Small intestine (tissue), 7 donors: ENCODE measurements at regions not wholly inside any gene's neighbourhood (a gene's known extent, or its start where the extent isn't known, plus 50 kb on each side); places are given as distances from the start of the nearest gene placed in this dataset.

Experiments
- DNase-seq, 2 donors: peaks; one replicate each; pipeline versions ENCODE4 v3.0.0 to v3.0.0-alpha.2; 2013
- FAIRE-seq: peaks from 2 replicates; lab custom pipeline; 2012; peaks lifted over from hg19 to GRCh38; lab: Jason Lieb, UNC
- H3K27ac ChIP-seq, 3 donors: one replicate each; pipeline ENCODE4 v1.5.1; 2013; ENCODE audit warnings: low read length in 2 of 3, mild to moderate bottlenecking in 2 of 3, control low read depth in 1 of 3, inconsistent platforms in 1 of 3, low read depth in 1 of 3, moderate library complexity in 1 of 3
- H3K27me3 ChIP-seq, 3 donors: one replicate each; pipeline ENCODE4 v1.6.1; 2013; ENCODE audit warnings: low read length in 3 of 3, inconsistent platforms in 1 of 3; ENCODE audit not compliant: control insufficient read depth in 3 of 3, insufficient read depth in 3 of 3
- H3K36me3 ChIP-seq, 3 donors: one replicate each; pipeline ENCODE4 v1.6.1; 2013; ENCODE audit warnings: low read length in 3 of 3, inconsistent platforms in 1 of 3, low read depth in 1 of 3, mild to moderate bottlenecking in 1 of 3, moderate library complexity in 1 of 3; ENCODE audit not compliant: control insufficient read depth in 3 of 3, insufficient read depth in 2 of 3
- H3K4me1 ChIP-seq, 3 donors: one replicate each; pipeline ENCODE4 v1.6.1; 2013; ENCODE audit warnings: low read length in 2 of 3, inconsistent platforms in 1 of 3, low read depth in 1 of 3, mild to moderate bottlenecking in 1 of 3, moderate library complexity in 1 of 3; ENCODE audit not compliant: control insufficient read depth in 3 of 3, insufficient read depth in 2 of 3
- H3K4me3 ChIP-seq, 3 donors: one replicate each; pipeline ENCODE4 v1.5.1; 2013; ENCODE audit warnings: low read length in 3 of 3, control low read depth in 1 of 3, inconsistent platforms in 1 of 3, low read depth in 1 of 3, mild to moderate bottlenecking in 1 of 3, moderate library complexity in 1 of 3
- H3K9me3 ChIP-seq, 2 donors: one replicate each; pipeline ENCODE4 v1.6.1; 2013; ENCODE audit warnings: low read depth in 1 of 2, low read length in 1 of 2; ENCODE audit not compliant: control insufficient read depth in 2 of 2, insufficient read depth in 1 of 2
- WGBS, 3 donors: extraction: QIAGEN DNeasy Blood & Tissue Kit; methylation state at CpG; one replicate each; pipeline ENCODE4 v1.1.7; 2013; 5-methylcytosine and 5-hydroxymethylcytosine counted together
- donor health status: healthy with polysubstance abuse.
- donor health status: control.
- donor health status: control.
- donor health status: Bipolar disorder and iron deficiency.
- donor health status: healthy.

DNA sequence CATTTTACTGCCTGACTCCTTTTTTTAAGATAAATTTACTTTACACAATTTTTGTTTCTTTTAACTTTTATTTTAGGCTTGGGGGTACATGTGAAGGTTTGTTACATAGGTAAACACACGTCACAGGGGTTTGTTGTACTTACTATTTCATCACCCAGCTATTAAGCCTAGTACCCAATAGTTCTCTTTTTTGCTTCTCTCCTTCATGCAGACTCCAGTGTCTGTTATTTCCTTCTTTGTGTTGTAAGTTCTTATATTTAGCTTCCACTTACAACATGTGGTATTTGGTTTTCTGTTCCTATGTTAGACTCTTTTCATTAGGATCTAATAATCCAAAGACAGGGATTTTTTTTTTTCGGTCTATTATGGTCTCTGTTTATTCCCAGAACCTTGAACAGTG, 83.5 kb upstream of the CCN6 start:
- H3K4me3 ChIP-seq, result no peak overlapping the region
- no peaks in the 10 kb centered on the region for H3K4me1 ChIP-seq
- DNase-seq (no peak), FAIRE-seq (no peak)
- H3K36me3 ChIP-seq, result no peaks in the 10 kb centered on the region
- no peaks in the 10 kb centered on the region for H3K9me3 ChIP-seq
- 74 to 82% (median 79%) methylated on average over 2 of the region's 2 CpGs for WGBS, 3 donors
- H3K27me3 ChIP-seq, result no peaks in the 10 kb centered on the region
- H3K27ac ChIP-seq, result no peak overlapping the region

DNA sequence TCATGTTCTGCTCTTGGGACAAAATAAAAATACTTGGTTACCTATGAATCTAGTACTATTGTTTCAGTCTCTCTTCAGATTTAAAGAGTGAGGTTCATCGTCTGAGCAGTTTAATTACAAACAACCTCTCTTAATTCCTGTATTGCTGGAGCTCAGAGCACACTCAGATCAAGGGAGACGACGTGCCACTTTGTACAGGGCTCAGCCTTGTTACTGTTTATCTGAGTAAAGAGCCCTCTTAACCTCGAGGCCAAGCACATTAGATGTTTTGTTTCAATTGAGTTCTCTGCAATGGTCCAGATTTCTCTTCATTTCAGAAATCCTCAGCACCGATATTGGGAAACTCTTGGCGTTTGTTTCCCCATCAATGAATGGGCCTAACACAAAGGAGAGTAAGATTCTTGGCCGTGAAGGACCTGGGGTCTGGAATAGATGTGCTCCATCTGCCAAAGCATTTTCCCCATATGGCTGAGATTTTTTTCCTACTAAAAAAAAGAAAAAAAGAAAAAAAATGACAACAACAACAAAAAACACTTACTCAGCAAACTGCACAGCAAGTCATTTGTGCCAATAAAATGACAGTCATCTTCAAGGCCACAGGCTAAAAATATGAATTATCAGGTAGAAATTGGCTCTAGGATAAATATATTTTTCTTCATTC, 82.6 kb upstream of the CCN6 start:
- DNase-seq (no peak), FAIRE-seq (no peak)
- Histone ChIP-seq H3K4me3 (no peak overlapping the region), H3K9me3 (no peaks in the 10 kb centered on the region), H3K27me3 (no peaks in the 10 kb centered on the region), H3K4me1 (no peaks in the 10 kb centered on the region), H3K27ac (no peak overlapping the region), H3K36me3 (no peaks in the 10 kb centered on the region)
- WGBS, 3 donors, result 66 to 79% (median 71%) methylated on average over 7 of the region's 7 CpGs

DNA sequence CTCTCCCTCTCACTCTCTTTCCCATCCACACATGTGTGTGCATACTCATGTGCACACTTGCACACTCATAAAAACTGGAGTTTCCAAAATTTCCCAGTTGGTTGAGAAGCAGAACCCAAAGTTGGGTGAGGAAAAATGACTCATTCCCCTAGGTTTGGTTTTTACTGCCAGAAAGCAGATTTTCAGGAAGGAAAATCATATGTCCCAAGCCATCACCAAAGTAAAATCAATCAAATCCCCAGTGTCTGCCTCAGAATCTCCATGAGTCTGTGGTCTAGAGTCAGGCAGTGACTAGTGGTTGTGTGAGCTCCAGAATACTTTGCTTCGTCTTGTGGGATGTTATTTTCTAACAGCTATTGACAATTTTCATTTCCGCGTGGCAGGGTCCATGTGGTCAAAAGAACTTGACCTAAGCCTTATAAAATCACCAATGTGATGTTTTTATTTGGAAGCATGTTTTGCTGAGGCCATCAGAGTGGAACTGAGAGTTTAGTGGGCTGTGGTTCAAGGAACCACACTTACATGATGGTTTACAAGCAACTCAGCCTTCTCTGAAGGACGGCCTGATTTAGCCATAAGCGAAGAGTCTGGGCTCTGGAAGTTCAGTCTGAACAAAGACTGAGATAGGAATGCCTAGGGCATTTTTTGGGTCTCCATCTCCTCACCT, 81.9 kb upstream of the CCN6 start:
- H3K9me3 ChIP-seq, result no peaks in the 10 kb centered on the region
- FAIRE-seq (no peak), DNase-seq (no peak)
- no peak overlapping the region for H3K4me3 ChIP-seq
- H3K27ac ChIP-seq, result no peak overlapping the region
- 83 to 94% (median 87%) methylated on average over 5 of the region's 5 CpGs for WGBS, 3 donors
- H3K36me3 ChIP-seq, result no peaks in the 10 kb centered on the region
- H3K4me1 ChIP-seq, result no peaks in the 10 kb centered on the region
- no peaks in the 10 kb centered on the region for H3K27me3 ChIP-seq

DNA sequence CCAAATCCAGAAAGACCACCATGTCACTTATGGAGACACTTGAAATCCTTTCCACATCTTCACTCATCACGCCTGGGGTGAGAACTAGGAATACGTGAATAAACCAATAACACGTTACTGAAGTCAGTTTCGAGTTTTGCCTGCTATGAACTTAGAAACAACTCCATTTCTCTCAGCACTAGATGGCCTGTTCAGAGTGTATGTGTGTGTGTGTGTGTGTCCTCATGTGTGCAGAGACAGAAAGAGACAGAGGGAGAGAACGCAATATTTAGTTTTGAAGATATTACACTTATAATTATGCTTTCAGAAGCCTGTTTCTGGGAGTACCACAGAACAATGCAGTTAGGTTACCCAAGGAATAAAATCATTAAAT, 81.2 kb upstream of the CCN6 start:
- Histone ChIP-seq H3K27ac (peak overlapping the region in 2 of 3 donors; percentile 31 to 46), H3K36me3 (no peaks in the 10 kb centered on the region), H3K9me3 (no peaks in the 10 kb centered on the region), H3K4me1 (no peaks in the 10 kb centered on the region), H3K4me3 (no peak overlapping the region), H3K27me3 (no peaks in the 10 kb centered on the region)
- FAIRE-seq (no peak), DNase-seq (no peak)
- 82 to 87% (median 84%) methylated on average over 5 of the region's 5 CpGs for WGBS, 3 donors

DNA sequence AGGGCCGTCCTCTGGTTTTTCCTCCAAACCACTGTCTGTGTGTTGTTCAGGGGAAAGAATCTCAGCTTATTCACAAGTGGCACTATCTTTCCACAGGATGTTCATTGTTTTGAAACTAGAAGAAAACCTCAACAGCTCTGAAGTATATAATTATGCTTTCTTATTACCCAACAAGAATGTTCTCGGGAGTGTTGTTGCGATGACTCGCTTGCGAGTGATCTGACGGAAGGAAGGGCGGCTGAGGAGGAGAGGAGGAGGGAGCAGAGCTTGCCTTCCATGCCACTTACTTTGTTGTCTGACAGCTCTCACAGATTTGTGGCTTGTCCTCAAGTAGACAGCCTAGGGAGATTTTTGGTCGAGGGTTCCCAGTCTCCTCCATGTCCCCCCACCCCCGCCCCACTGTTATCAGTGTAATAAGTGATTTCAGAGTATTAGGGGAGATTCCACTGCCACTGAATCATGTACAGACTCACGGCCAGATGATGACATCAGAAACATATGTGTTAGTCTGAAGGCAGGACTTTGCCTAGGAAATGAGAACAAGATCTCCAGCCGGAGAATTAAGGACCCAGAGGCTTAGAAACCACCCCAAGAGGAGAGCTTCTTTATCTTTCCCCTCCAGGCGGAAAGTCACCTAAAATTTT, 80.7 kb upstream of the CCN6 start:
- no peak overlapping the region for H3K4me3 ChIP-seq
- H3K9me3 ChIP-seq, result no peaks in the 10 kb centered on the region
- no peaks in the 10 kb centered on the region for H3K36me3 ChIP-seq
- DNase-seq, result peak in 1 of 2 donors; percentile 43
- 24 to 40% (median 31%) methylated on average over 12 of the region's 12 CpGs for WGBS, 3 donors
- peak overlapping the region in 2 of 3 donors; percentile 31 to 46 for H3K27ac ChIP-seq
- H3K27me3 ChIP-seq, result no peaks in the 10 kb centered on the region
- no peak for FAIRE-seq
- H3K4me1 ChIP-seq, result no peaks in the 10 kb centered on the region

DNA sequence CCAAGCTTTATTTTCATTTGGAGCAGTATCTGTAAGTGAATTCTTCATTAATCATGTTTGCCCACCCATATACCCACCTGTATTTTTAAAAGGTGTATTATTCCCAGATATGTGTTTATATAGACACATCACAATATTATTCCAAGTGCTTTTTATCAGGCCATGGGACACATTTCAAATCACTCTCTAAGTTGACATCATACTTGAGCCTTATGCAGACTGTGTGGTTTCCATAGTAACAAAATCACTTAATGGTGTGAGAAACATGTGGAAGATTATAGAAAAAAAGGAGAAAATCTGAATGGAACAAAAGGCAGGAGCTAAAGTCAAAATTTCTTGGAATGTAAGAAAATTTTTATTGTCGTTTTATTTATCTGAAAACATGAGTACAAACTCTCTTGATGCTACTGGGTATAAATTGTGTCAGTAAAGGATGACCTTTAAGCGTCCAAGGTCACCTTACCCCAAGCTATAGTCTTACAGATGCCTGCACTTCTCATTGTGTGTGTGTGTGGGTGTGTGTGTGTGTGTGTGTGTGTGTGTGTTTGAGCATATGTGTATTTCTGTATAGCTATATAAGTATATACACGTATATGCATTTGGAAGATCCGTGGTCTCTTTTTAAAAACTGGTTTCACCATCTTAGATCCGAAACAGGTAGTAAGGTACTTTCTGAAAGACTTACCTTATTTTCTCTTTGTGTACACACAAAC, 79.8 kb upstream of the CCN6 start:
- H3K27me3 ChIP-seq, result no peaks in the 10 kb centered on the region
- no peak for FAIRE-seq
- no peak overlapping the region for H3K4me3 ChIP-seq
- peak overlapping the region in 1 of 3 donors; percentile 31 for H3K27ac ChIP-seq
- H3K4me1 ChIP-seq, result no peaks in the 10 kb centered on the region
- DNase-seq, result no peak
- 86 to 88% (median 87%) methylated on average over 5 of the region's 5 CpGs for WGBS, 3 donors
- no peaks in the 10 kb centered on the region for H3K9me3 ChIP-seq
- no peaks in the 10 kb centered on the region for H3K36me3 ChIP-seq

DNA sequence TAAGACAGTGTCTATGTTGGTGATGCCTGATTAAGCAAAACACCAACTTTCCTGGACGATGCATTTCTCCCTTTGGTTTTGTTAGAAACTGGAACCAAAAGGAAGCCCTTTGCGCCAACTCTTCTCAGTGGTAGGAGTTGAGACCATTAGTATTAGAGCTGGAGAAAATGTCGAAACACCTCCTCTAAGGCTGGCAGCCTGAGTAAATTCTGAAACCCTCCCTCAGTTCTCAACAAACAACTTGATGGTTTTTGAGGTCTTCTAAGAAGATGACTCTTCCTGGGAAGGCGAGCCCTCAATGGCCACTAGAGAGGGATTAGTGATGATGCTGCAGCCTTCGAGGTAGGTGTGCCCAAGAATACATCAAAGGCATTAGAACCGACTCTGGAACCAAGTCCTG, 78.4 kb upstream of the CCN6 start:
- Histone ChIP-seq H3K27ac (no peak overlapping the region), H3K4me1 (no peaks in the 10 kb centered on the region), H3K27me3 (no peaks in the 10 kb centered on the region), H3K9me3 (no peaks in the 10 kb centered on the region), H3K4me3 (no peak overlapping the region), H3K36me3 (no peaks in the 10 kb centered on the region)
- no peak for FAIRE-seq
- no peak for DNase-seq
- WGBS, 3 donors, result 60 to 77% (median 69%) methylated on average over 6 of the region's 6 CpGs

DNA sequence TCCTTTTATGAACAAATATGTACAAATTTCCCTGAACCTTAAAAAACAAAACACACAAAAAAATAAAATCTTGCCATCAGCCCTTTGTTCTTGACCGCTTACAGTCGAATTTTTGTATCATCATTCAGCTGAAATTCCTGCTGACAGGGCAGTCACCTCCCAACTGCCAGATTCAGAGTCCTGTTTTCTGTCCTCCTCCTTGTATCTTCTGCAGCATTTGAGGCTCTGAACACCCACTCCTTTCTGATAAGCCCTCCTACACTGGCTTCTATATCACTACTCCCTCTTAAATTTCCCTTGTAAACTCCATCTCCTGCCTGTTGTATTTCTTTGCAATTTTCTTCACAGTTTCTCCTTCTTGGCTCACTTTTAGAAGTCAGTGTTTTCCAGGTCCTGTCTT, 77.8 kb upstream of the CCN6 start:
- no peak overlapping the region for H3K4me3 ChIP-seq
- 77 to 86% (median 79%) methylated on average over 2 of the region's 2 CpGs for WGBS, 3 donors

More for the DNA sequence above, 77.8 kb upstream of the CCN6 start:
- Histone ChIP-seq H3K9me3 (no peaks in the 10 kb centered on the region), H3K27me3 (no peaks in the 10 kb centered on the region), H3K36me3 (no peaks in the 10 kb centered on the region), H3K27ac (no peak overlapping the region), H3K4me1 (no peaks in the 10 kb centered on the region)
- no peak for FAIRE-seq
- no peak for DNase-seq
